RPMI7951 (cell line): ENCODE measurements at regions not wholly inside any gene's neighbourhood (a gene's known extent, or its start where the extent isn't known, plus 50 kb on each side); places are given as distances from the start of the nearest gene placed in this dataset.

Experiments
- DNase-seq: peaks from one replicate; pipeline ENCODE4 v3.0.0-alpha.2; 2012; ENCODE audit warnings: low read depth

GRCh38 chrX:39438603-39439602 is 637.6 kb downstream of the MID1IP1 start:
- DNase-seq: no peak

GRCh38 chrX:39439906-39440798 is 638.9 kb downstream of the MID1IP1 start:
- no peak for DNase-seq

- DNase-seq: no peak
These were observed 639.6 kb downstream of the MID1IP1 start for GRCh38 chrX:39440799-39441284.

- DNase-seq: no peak
These were observed 641.1 kb downstream of the MID1IP1 start for GRCh38 chrX:39442332-39442731.

GRCh38 chrX:39443240-39443639 is 642.0 kb downstream of the MID1IP1 start:
- peak; percentile 38 for DNase-seq

GRCh38 chrX:39445336-39445735 is 644.1 kb downstream of the MID1IP1 start:
- no peak for DNase-seq

GRCh38 chrX:39449352-39449751 is 648.1 kb downstream of the MID1IP1 start:
- no peak for DNase-seq

- DNase-seq: no peak
These were observed 647.4 kb downstream of the BCOR start for GRCh38 chrX:39450234-39450977.

GRCh38 chrX:39451046-39451445 is 646.7 kb downstream of the BCOR start:
- no peak for DNase-seq

- no peak for DNase-seq
These were observed 645.4 kb downstream of the BCOR start for GRCh38 chrX:39452401-39452800.

- no peak for DNase-seq
These were observed 643.7 kb downstream of the BCOR start for GRCh38 chrX:39453889-39454621.

- DNase-seq: no peak
These were observed 640.7 kb downstream of the BCOR start for GRCh38 chrX:39456894-39457604.

- no peak for DNase-seq
These were observed 639.0 kb downstream of the BCOR start for GRCh38 chrX:39458779-39459178.

- DNase-seq: no peak
These were observed 638.6 kb downstream of the BCOR start for GRCh38 chrX:39459204-39459603.

- DNase-seq: no peak
These were observed 637.8 kb downstream of the BCOR start for GRCh38 chrX:39459952-39460351.

- DNase-seq: no peak
These were observed 637.3 kb downstream of the BCOR start for GRCh38 chrX:39460499-39460898.

- no peak for DNase-seq
These were observed 634.9 kb downstream of the BCOR start for GRCh38 chrX:39462835-39463234.

GRCh38 chrX:39464253-39464652 is 633.5 kb downstream of the BCOR start:
- DNase-seq: no peak

- DNase-seq: no peak
These were observed 632.3 kb downstream of the BCOR start for GRCh38 chrX:39465467-39465866.

- DNase-seq: no peak
These were observed 631.9 kb downstream of the BCOR start for GRCh38 chrX:39465906-39466305.
